Naive thymus-derived CD4-positive, alpha-beta T cell (primary cell): ENCODE measurements at regions not wholly inside any gene's neighbourhood (a gene's known extent, or its start where the extent isn't known, plus 50 kb on each side); places are given as distances from the start of the nearest gene placed in this dataset.

Experiments
- ATAC-seq: fragments of 150-1000 bp; cut with Tn5 transposase; 2 replicates; pipeline ENCODE4 v1.10.0; 2021; ENCODE audit warnings: mild to moderate bottlenecking, moderate library complexity
- CTCF ChIA-PET: fragments of 350-600 bp; sonication (Branson Sonifier 250); formaldehyde crosslinking; loops from one replicate; lab custom pipeline; 2021; ENCODE audit warnings: antibody characterized with exemption; lab: Charles Lee
- POLR2A ChIA-PET: fragments of 350-600 bp; sonication (Branson Sonifier 250); formaldehyde crosslinking; loops from one replicate; lab custom pipeline; 2021; ENCODE audit warnings: antibody characterized with exemption, inconsistent platforms; lab: Charles Lee
- DNase-seq, 9 donors: peaks; one replicate each; pipeline versions ENCODE4 v3.0.0 to v3.0.0-alpha.2; 2020 to 2022; ENCODE audit warnings: mixed read lengths in 1 of 9
- H3K27ac ChIP-seq: one replicate; pipeline ENCODE4 v1.7.0; 2013; ENCODE audit warnings: mild to moderate bottlenecking, low read depth, low read length, moderate library complexity
- H3K27me3 ChIP-seq, 2 donors: one replicate each; pipeline ENCODE4 v1.7.0; 2013; ENCODE audit warnings: low read length in 2 of 2, mild to moderate bottlenecking in 2 of 2, moderate library complexity in 2 of 2; ENCODE audit not compliant: control insufficient read depth in 2 of 2, insufficient read depth in 2 of 2
- H3K36me3 ChIP-seq, 3 experiments: 1 replicate in 2 of 3; 2 replicates in 1 of 3; pipeline ENCODE4 v1.7.0; 2013; ENCODE audit warnings: low read length in 3 of 3, mild to moderate bottlenecking in 3 of 3, moderate library complexity in 1 of 3; ENCODE audit not compliant: insufficient read depth in 3 of 3, control insufficient read depth in 2 of 3
- H3K4me1 ChIP-seq, 2 donors: one replicate each; pipeline ENCODE4 v1.7.0; 2013; ENCODE audit warnings: low read length in 2 of 2, mild to moderate bottlenecking in 2 of 2, moderate library complexity in 1 of 2; ENCODE audit not compliant: control insufficient read depth in 2 of 2, insufficient read depth in 2 of 2
- H3K4me3 ChIP-seq: 2 replicates; pipeline ENCODE4 v1.7.0; 2013; ENCODE audit warnings: mild to moderate bottlenecking, low read length
- H3K9me3 ChIP-seq, 3 experiments: 1 replicate in 2 of 3; 2 replicates in 1 of 3; pipeline ENCODE4 v1.7.0; 2013; ENCODE audit warnings: low read length in 3 of 3; ENCODE audit not compliant: control insufficient read depth in 2 of 3
- H3K27ac Mint-ChIP-seq, 9 donors: one replicate each; pipeline ENCODE4 v1.8.0; 2020 to 2022; ENCODE audit warnings: mixed read lengths in 9 of 9, mild to moderate bottlenecking in 8 of 9, moderate library complexity in 5 of 9, inconsistent platforms in 2 of 9
- H3K27me3 Mint-ChIP-seq, 5 donors: one replicate each; pipeline ENCODE4 v1.8.0; 2021 to 2022; ENCODE audit warnings: mixed read lengths in 5 of 5, mild to moderate bottlenecking in 1 of 5
- H3K36me3 Mint-ChIP-seq, 5 donors: one replicate each; pipeline ENCODE4 v1.8.0; 2020 to 2022; ENCODE audit warnings: mixed read lengths in 5 of 5, mild to moderate bottlenecking in 3 of 5, inconsistent platforms in 1 of 5
- H3K4me1 Mint-ChIP-seq, 7 donors: one replicate each; pipeline ENCODE4 v1.8.0; 2020 to 2022; ENCODE audit warnings: mixed read lengths in 7 of 7, mild to moderate bottlenecking in 3 of 7, inconsistent platforms in 1 of 7
- H3K4me3 Mint-ChIP-seq, 10 donors: one replicate each; pipeline ENCODE4 v1.8.0; 2020 to 2022; ENCODE audit warnings: mild to moderate bottlenecking in 10 of 10, mixed read lengths in 10 of 10, moderate library complexity in 6 of 10, inconsistent platforms in 2 of 10
- H3K9me3 Mint-ChIP-seq, 11 donors: one replicate each; pipeline ENCODE4 v1.8.0; 2020 to 2022; ENCODE audit warnings: mixed read lengths in 11 of 11, mild to moderate bottlenecking in 4 of 11, inconsistent platforms in 1 of 11, moderate library complexity in 1 of 11
- intact Hi-C, 2 donors: fragments of 100-400 bp; cut with micrococcal nuclease; formaldehyde crosslinking; loops; one replicate each; pipeline ENCODE4 v1.15.1; 2023

- intact Hi-C loops = no loop called here
- H3K4me1 ChIP-seq = no peaks in the 10 kb centered on the region
- ATAC-seq = no peak
- POLR2A ChIA-PET = no interaction called here
- Mint-ChIP-seq H3K27me3 (no peaks in the 10 kb centered on the region), H3K27ac (no peak overlapping the region), H3K9me3 (peaks cover 0 to 8% (median 2%) of the 10 kb centered on the region in 11 donors), H3K4me1 (no peaks in the 10 kb centered on the region), H3K4me3 (no peak overlapping the region), H3K36me3 (peaks cover 0 to 3% (median 0%) of the 10 kb centered on the region in 5 donors)
- no peak for DNase-seq
- no peaks in the 10 kb centered on the region for H3K36me3 ChIP-seq
- CTCF ChIA-PET = no interaction called here
- H3K4me3 ChIP-seq = no peak overlapping the region
- H3K9me3 ChIP-seq = no peaks in the 10 kb centered on the region
- no peak overlapping the region for H3K27ac ChIP-seq
- H3K27me3 ChIP-seq = no peaks in the 10 kb centered on the region
Observed at GRCh38 chr5:99715921-99716320, 787.1 kb upstream of the CHD1 start.

- DNase-seq (no peak), ATAC-seq (no peak)
- no peak overlapping the region for H3K27ac ChIP-seq
- CTCF ChIA-PET = no interaction called here
- no peaks in the 10 kb centered on the region for H3K36me3 ChIP-seq
- POLR2A ChIA-PET = no interaction called here
- Mint-ChIP-seq H3K4me3 (no peak overlapping the region), H3K36me3 (no peaks in the 10 kb centered on the region), H3K27ac (no peak overlapping the region), H3K27me3 (no peaks in the 10 kb centered on the region), H3K9me3 (peaks cover 0 to 7% (median 3%) of the 10 kb centered on the region in 11 donors), H3K4me1 (no peaks in the 10 kb centered on the region)
- H3K27me3 ChIP-seq = no peaks in the 10 kb centered on the region
- no peak overlapping the region for H3K4me3 ChIP-seq
- no peaks in the 10 kb centered on the region for H3K9me3 ChIP-seq
- no peaks in the 10 kb centered on the region for H3K4me1 ChIP-seq
- intact Hi-C loops = no loop called here
Observed at GRCh38 chr5:99706160-99706559, 777.4 kb upstream of the CHD1 start.

GRCh38 chr5:99702565-99702964 is 773.8 kb upstream of the CHD1 start:
- no peaks in the 10 kb centered on the region for H3K27me3 ChIP-seq
- no peak overlapping the region for H3K4me3 Mint-ChIP-seq
- CTCF ChIA-PET = no interaction called here
- H3K4me1 ChIP-seq = no peaks in the 10 kb centered on the region
- ATAC-seq = no peak
- H3K9me3 ChIP-seq = no peaks in the 10 kb centered on the region
- no peaks in the 10 kb centered on the region for H3K36me3 ChIP-seq
- no peaks in the 10 kb centered on the region for H3K36me3 Mint-ChIP-seq
- no peak overlapping the region for H3K27ac ChIP-seq
- POLR2A ChIA-PET = no interaction called here
- H3K9me3 Mint-ChIP-seq = peaks cover 0 to 7% (median 2%) of the 10 kb centered on the region in 11 donors
- H3K27ac Mint-ChIP-seq = no peak overlapping the region
- H3K4me1 Mint-ChIP-seq = no peaks in the 10 kb centered on the region
- intact Hi-C loops = no loop called here
- no peak for DNase-seq
- H3K27me3 Mint-ChIP-seq = no peaks in the 10 kb centered on the region
- H3K4me3 ChIP-seq = no peak overlapping the region

- POLR2A ChIA-PET = no interaction called here
- no peaks in the 10 kb centered on the region for H3K9me3 ChIP-seq
- Mint-ChIP-seq H3K4me1 (no peaks in the 10 kb centered on the region), H3K36me3 (no peaks in the 10 kb centered on the region), H3K27me3 (no peaks in the 10 kb centered on the region), H3K4me3 (no peak overlapping the region), H3K9me3 (peaks cover 0 to 8% (median 0%) of the 10 kb centered on the region in 11 donors), H3K27ac (no peak overlapping the region)
- H3K27me3 ChIP-seq = no peaks in the 10 kb centered on the region
- H3K27ac ChIP-seq = no peak overlapping the region
- H3K4me1 ChIP-seq = no peaks in the 10 kb centered on the region
- ATAC-seq (no peak), DNase-seq (no peak)
- CTCF ChIA-PET = no interaction called here
- intact Hi-C loops = no loop called here
- no peaks in the 10 kb centered on the region for H3K36me3 ChIP-seq
- no peak overlapping the region for H3K4me3 ChIP-seq
Observed at GRCh38 chr5:99694884-99695283, 766.1 kb upstream of the CHD1 start.

GRCh38 chr5:99686538-99686937 is 757.7 kb upstream of the CHD1 start:
- CTCF ChIA-PET = no interaction called here
- no peak overlapping the region for H3K4me3 Mint-ChIP-seq

GRCh38 chr5:99675974-99676373 is 747.2 kb upstream of the CHD1 start:
- no peaks in the 10 kb centered on the region for H3K9me3 ChIP-seq
- Mint-ChIP-seq H3K4me1 (peaks cover 0 to 1% (median 0%) of the 10 kb centered on the region in 7 donors), H3K9me3 (peaks cover 0 to 6% (median 0%) of the 10 kb centered on the region in 11 donors), H3K4me3 (no peak overlapping the region), H3K27me3 (no peaks in the 10 kb centered on the region), H3K36me3 (no peaks in the 10 kb centered on the region), H3K27ac (no peak overlapping the region)
- no peaks in the 10 kb centered on the region for H3K27me3 ChIP-seq
- ChIA-PET CTCF (no interaction called here), POLR2A (no interaction called here)
- no peak overlapping the region for H3K4me3 ChIP-seq
- H3K36me3 ChIP-seq = no peaks in the 10 kb centered on the region
- no peaks in the 10 kb centered on the region for H3K4me1 ChIP-seq
- intact Hi-C loops = no loop called here
- H3K27ac ChIP-seq = no peak overlapping the region
- DNase-seq = no peak
- ATAC-seq = no peak

More at GRCh38 chr5:99686538-99686937, 757.7 kb upstream of the CHD1 start:
- Mint-ChIP-seq H3K27ac (no peak overlapping the region), H3K36me3 (no peaks in the 10 kb centered on the region), H3K9me3 (peaks cover 0 to 13% (median 2%) of the 10 kb centered on the region in 11 donors), H3K4me1 (no peaks in the 10 kb centered on the region), H3K27me3 (no peaks in the 10 kb centered on the region)
- Histone ChIP-seq H3K27me3 (no peaks in the 10 kb centered on the region), H3K27ac (no peak overlapping the region), H3K9me3 (no peaks in the 10 kb centered on the region), H3K4me3 (no peak overlapping the region), H3K4me1 (no peaks in the 10 kb centered on the region), H3K36me3 (no peaks in the 10 kb centered on the region)
- intact Hi-C loops = no loop called here
- ATAC-seq (no peak), DNase-seq (no peak)
- POLR2A ChIA-PET = no interaction called here

- Histone ChIP-seq H3K9me3 (no peaks in the 10 kb centered on the region), H3K27ac (no peak overlapping the region), H3K4me3 (no peak overlapping the region), H3K4me1 (no peaks in the 10 kb centered on the region), H3K27me3 (no peaks in the 10 kb centered on the region), H3K36me3 (no peaks in the 10 kb centered on the region)
- Mint-ChIP-seq H3K27ac (no peak overlapping the region), H3K9me3 (peaks cover 0 to 2% (median 0%) of the 10 kb centered on the region in 11 donors), H3K4me3 (no peak overlapping the region), H3K4me1 (no peaks in the 10 kb centered on the region), H3K36me3 (no peaks in the 10 kb centered on the region), H3K27me3 (no peaks in the 10 kb centered on the region)
- intact Hi-C loops = no loop called here
- POLR2A ChIA-PET = no interaction called here
- CTCF ChIA-PET = no interaction called here
- DNase-seq = no peak
- ATAC-seq = no peak
Observed at GRCh38 chr5:99674101-99674500, 745.3 kb upstream of the CHD1 start.
